GM23338 (cell line): ENCODE measurements at regions not wholly inside any gene's neighbourhood (a gene's known extent, or its start where the extent isn't known, plus 50 kb on each side); places are given as distances from the start of the nearest gene placed in this dataset.
"Not testable (repeated sequence)": the region's sequence is repeated elsewhere in the genome, so short reads cannot be mapped to it uniquely, and the experiment has no call there.

Source experiments
- ATAC-seq: fragments of 200-7000 bp; cut with Tn5 transposase; 3 replicates; pipeline ENCODE4 v1.9.1; 2020
- DNase-seq: peaks from one replicate; pipeline ENCODE4 v3.0.0-alpha.2; 2015; ENCODE audit warnings: low spot score
- H2AFZ ChIP-seq: fragments of 200-600 bp; sonication (generic); 2 replicates; pipeline ENCODE4 v1.8.0; 2016; ENCODE audit warnings: antibody characterized with exemption, mild to moderate bottlenecking, moderate library complexity
- H3F3A ChIP-seq: fragments of 200-600 bp; sonication (generic); replicated peaks from 2 replicates; pipeline ENCODE4 v1.8.0; 2017; ENCODE audit warnings: antibody characterized with exemption, mixed run types, low read depth
- H3K27ac ChIP-seq: fragments of 200-600 bp; sonication (generic); 2 replicates; pipeline ENCODE4 v1.6.1; 2016; ENCODE audit warnings: low read depth
- H3K27me3 ChIP-seq: fragments of 200-600 bp; sonication (generic); 2 replicates; pipeline ENCODE4 v1.8.0; 2016; ENCODE audit warnings: mild to moderate bottlenecking, mixed run types, moderate library complexity; ENCODE audit not compliant: insufficient read depth
- H3K36me3 ChIP-seq: fragments of 200-600 bp; sonication (generic); 2 replicates; pipeline ENCODE4 v1.8.0; 2016; ENCODE audit warnings: mild to moderate bottlenecking; ENCODE audit not compliant: insufficient read depth
- H3K4me1 ChIP-seq: fragments of 200-600 bp; sonication (generic); 2 replicates; pipeline ENCODE4 v1.8.0; 2016; ENCODE audit warnings: mild to moderate bottlenecking, moderate library complexity; ENCODE audit not compliant: insufficient read depth
- H3K4me2 ChIP-seq: fragments of 200-600 bp; sonication (generic); 2 replicates; pipeline ENCODE4 v1.7.1; 2017; ENCODE audit warnings: mixed run types
- H3K4me3 ChIP-seq: fragments of 200-600 bp; sonication (generic); 2 replicates; pipeline ENCODE4 v1.6.1; 2016; ENCODE audit warnings: mixed run types
- H3K79me2 ChIP-seq: fragments of 200-600 bp; sonication (generic); replicated peaks from 2 replicates; pipeline ENCODE4 v1.8.0; 2017; ENCODE audit warnings: mild to moderate bottlenecking; ENCODE audit not compliant: insufficient read depth
- H3K9me2 ChIP-seq: fragments of 200-600 bp; sonication (generic); 2 replicates; pipeline ENCODE4 v1.8.0; 2017; ENCODE audit not compliant: insufficient read depth
- H4K20me1 ChIP-seq: fragments of 200-600 bp; sonication (generic); replicated peaks from 2 replicates; pipeline ENCODE4 v1.8.0; 2017; ENCODE audit warnings: mild to moderate bottlenecking; ENCODE audit not compliant: insufficient read depth
- H3K27ac Mint-ChIP-seq: 2 replicates; pipeline ENCODE4 v1.8.0; 2020; ENCODE audit warnings: inconsistent platforms, mild to moderate bottlenecking, moderate library complexity, mixed read lengths
- H3K27me3 Mint-ChIP-seq: 3 replicates; pipeline ENCODE4 v1.8.0; 2022; ENCODE audit warnings: low read depth, mild to moderate bottlenecking, moderate library complexity, mixed read lengths, inconsistent platforms; ENCODE audit not compliant: insufficient read depth, poor library complexity
- H3K36me3 Mint-ChIP-seq: 3 replicates; pipeline ENCODE4 v1.8.0; 2021; ENCODE audit warnings: low read depth, mild to moderate bottlenecking, inconsistent platforms, moderate library complexity, mixed read lengths
- H3K4me1 Mint-ChIP-seq: 3 replicates; pipeline ENCODE4 v1.8.0; 2020; ENCODE audit warnings: mild to moderate bottlenecking, inconsistent platforms, mixed read lengths
- H3K4me3 Mint-ChIP-seq: 3 replicates; pipeline ENCODE4 v1.8.0; 2021; ENCODE audit warnings: moderate library complexity, mild to moderate bottlenecking, inconsistent platforms, mixed read lengths
- H3K9me3 Mint-ChIP-seq: 3 replicates; pipeline ENCODE4 v1.8.0; 2020; ENCODE audit warnings: moderate library complexity, mild to moderate bottlenecking, inconsistent platforms, mixed read lengths
- CREB1 ChIP-seq: fragments of 250-450 bp; sonication (Bioruptor Pico); IDR thresholded peaks from 2 replicates; pipeline ENCODE4 v1.5.0; 2020; ENCODE audit warnings: low read depth, mild to moderate bottlenecking, moderate library complexity
- EZH2 ChIP-seq: fragments of 200-600 bp; sonication (generic); IDR thresholded peaks from one replicate; pipeline ENCODE4 v1.8.0; 2017; ENCODE audit warnings: antibody characterized with exemption, mild to moderate bottlenecking, low read depth; ENCODE audit not compliant: unreplicated experiment
- EZH2phosphoT487 ChIP-seq: fragments of 200-600 bp; sonication (generic); IDR thresholded peaks from one replicate; pipeline ENCODE4 v1.8.1; 2018; ENCODE audit warnings: antibody characterized with exemption; ENCODE audit not compliant: unreplicated experiment
- POLR2AphosphoS5 ChIP-seq: IDR thresholded peaks from 2 replicates; pipeline ENCODE4 v1.6.1; 2016; ENCODE audit warnings: antibody characterized with exemption, low read depth
- TF ChIP-seq, protein P1 (sequence below): IDR thresholded peaks from one replicate; pipeline ENCODE4 v1.6.1; 2018; ENCODE audit warnings: antibody characterized with exemption; ENCODE audit not compliant: unreplicated experiment
- TF ChIP-seq, protein P2 (sequence below), 2 experiments: fragments of 200-600 bp in 1 of 2; sonication (generic) in 1 of 2; conservative IDR thresholded peaks; 2 replicates each; pipeline versions ENCODE4 v1.5.1 to v1.6.1; 2016 to 2017; ENCODE audit warnings: antibody characterized with exemption in 2 of 2, low read depth in 2 of 2, mild to moderate bottlenecking in 2 of 2, moderate library complexity in 1 of 2

DNA sequence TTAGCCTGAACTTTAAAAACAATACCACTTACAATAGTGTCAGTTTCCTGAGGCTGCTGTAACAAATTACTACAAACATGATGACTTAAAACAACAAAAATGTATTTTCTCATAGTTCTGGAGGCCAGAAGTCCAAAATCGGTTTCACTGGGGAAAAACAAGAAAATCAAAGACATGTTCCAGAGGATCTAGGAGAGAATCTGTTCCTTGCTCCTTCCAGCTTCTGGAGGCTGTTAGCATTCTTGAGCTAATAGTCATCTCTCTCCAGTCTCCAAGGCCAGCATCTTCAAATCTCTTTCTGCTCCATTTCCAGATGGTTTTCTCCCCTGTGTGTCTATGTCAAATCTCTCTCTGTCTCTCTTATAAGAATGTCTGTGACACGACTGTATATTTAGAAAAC is 67.6 kb upstream of the TEAD1 start (continued):
- TF ChIP-seq, protein P1, sequence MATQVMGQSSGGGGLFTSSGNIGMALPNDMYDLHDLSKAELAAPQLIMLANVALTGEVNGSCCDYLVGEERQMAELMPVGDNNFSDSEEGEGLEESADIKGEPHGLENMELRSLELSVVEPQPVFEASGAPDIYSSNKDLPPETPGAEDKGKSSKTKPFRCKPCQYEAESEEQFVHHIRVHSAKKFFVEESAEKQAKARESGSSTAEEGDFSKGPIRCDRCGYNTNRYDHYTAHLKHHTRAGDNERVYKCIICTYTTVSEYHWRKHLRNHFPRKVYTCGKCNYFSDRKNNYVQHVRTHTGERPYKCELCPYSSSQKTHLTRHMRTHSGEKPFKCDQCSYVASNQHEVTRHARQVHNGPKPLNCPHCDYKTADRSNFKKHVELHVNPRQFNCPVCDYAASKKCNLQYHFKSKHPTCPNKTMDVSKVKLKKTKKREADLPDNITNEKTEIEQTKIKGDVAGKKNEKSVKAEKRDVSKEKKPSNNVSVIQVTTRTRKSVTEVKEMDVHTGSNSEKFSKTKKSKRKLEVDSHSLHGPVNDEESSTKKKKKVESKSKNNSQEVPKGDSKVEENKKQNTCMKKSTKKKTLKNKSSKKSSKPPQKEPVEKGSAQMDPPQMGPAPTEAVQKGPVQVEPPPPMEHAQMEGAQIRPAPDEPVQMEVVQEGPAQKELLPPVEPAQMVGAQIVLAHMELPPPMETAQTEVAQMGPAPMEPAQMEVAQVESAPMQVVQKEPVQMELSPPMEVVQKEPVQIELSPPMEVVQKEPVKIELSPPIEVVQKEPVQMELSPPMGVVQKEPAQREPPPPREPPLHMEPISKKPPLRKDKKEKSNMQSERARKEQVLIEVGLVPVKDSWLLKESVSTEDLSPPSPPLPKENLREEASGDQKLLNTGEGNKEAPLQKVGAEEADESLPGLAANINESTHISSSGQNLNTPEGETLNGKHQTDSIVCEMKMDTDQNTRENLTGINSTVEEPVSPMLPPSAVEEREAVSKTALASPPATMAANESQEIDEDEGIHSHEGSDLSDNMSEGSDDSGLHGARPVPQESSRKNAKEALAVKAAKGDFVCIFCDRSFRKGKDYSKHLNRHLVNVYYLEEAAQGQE: no peak
- TF ChIP-seq, protein P2, sequence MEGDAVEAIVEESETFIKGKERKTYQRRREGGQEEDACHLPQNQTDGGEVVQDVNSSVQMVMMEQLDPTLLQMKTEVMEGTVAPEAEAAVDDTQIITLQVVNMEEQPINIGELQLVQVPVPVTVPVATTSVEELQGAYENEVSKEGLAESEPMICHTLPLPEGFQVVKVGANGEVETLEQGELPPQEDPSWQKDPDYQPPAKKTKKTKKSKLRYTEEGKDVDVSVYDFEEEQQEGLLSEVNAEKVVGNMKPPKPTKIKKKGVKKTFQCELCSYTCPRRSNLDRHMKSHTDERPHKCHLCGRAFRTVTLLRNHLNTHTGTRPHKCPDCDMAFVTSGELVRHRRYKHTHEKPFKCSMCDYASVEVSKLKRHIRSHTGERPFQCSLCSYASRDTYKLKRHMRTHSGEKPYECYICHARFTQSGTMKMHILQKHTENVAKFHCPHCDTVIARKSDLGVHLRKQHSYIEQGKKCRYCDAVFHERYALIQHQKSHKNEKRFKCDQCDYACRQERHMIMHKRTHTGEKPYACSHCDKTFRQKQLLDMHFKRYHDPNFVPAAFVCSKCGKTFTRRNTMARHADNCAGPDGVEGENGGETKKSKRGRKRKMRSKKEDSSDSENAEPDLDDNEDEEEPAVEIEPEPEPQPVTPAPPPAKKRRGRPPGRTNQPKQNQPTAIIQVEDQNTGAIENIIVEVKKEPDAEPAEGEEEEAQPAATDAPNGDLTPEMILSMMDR (conservative IDR thresholded peaks at IDR 0.05; ENCODE audit: low read depth in 2 of 2): no peak
- no peak for TF ChIP-seq CREB1 (CRISPR knock-in tag)

DNA sequence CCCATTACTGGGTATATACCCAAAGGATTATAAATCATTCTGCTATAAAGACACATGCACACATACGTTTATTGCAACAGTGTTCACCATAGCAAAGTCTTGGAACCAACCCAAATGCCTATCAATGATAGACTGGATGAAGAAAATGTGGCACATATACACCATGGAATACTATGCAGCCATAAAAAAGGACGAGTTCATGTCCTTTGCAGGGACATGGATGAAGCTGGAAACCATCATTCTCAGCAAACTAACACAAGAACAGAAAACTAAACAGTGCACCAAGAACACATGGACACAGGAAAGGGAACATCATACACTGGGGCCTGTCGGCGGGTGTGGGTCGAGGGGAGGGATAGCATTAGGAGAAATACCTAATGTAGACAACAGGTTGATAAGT is 65.5 kb upstream of the TEAD1 start:
- not testable (repeated sequence) for H3F3A ChIP-seq, H3K27me3 ChIP-seq, H3K36me3 ChIP-seq, H3K36me3 Mint-ChIP-seq, H3K4me1 ChIP-seq, H2AFZ ChIP-seq, H3K79me2 ChIP-seq, H3K4me3 ChIP-seq, H4K20me1 ChIP-seq, H3K4me2 ChIP-seq, DNase-seq, H3K4me3 Mint-ChIP-seq, H3K4me1 Mint-ChIP-seq, H3K27me3 Mint-ChIP-seq, H3K27ac Mint-ChIP-seq, H3K9me2 ChIP-seq, ATAC-seq, H3K27ac ChIP-seq
- peaks cover 16% of the 10 kb centered on the region; the same call in 2 of the 3 replicates for H3K9me3 Mint-ChIP-seq

DNA sequence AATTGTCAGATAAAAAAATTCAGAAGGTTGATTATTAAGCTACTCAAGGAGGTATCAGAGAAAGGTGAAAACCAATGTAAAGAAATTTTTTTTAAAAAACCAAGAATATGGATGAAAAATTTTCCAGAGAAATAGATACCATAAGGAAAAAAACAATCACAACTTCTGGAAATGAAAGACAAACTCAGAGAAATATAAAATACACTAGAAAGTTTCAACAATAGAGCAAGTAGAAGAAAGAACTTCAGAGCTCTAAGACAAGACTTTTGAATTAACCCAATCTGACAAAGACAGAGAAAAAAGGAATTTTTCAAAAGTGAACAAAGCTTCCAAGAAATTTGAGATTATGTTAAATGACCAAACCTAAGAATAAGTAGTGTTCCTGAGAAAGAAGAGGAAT is 62.9 kb upstream of the TEAD1 start:
- Histone ChIP-seq H3K27ac (no peak overlapping the region), H3K27me3 (no peaks in the 10 kb centered on the region), H4K20me1 (no peaks in the 10 kb centered on the region), H3F3A (no peaks in the 10 kb centered on the region), H3K4me3 (no peak overlapping the region), H3K4me1 (no peaks in the 10 kb centered on the region), H3K4me2 (no peak overlapping the region), H3K36me3 (no peaks in the 10 kb centered on the region), H3K79me2 (no peaks in the 10 kb centered on the region), H2AFZ (no peak overlapping the region), H3K9me2 (no peaks in the 10 kb centered on the region)
- H3K27me3 Mint-ChIP-seq: no peaks in the 10 kb centered on the region
- DNase-seq (no peak), ATAC-seq (no peak)
- H3K4me3 Mint-ChIP-seq: no peak overlapping the region
- TF ChIP-seq, protein P2 (conservative IDR thresholded peaks at IDR 0.05; ENCODE audit: low read depth in 2 of 2): no peak
- TF ChIP-seq EZH2: no peak
- TF ChIP-seq EZH2phosphoT487: no peak
- no peak for TF ChIP-seq POLR2AphosphoS5
- no peaks in the 10 kb centered on the region for H3K4me1 Mint-ChIP-seq
- no peaks in the 10 kb centered on the region for H3K36me3 Mint-ChIP-seq
- peaks cover 16% of the 10 kb centered on the region; the same call in 1 of the 3 replicates for H3K9me3 Mint-ChIP-seq
- H3K27ac Mint-ChIP-seq: no peak overlapping the region
